SIG-M5 treated with dmso at 0.1 percent for 504 hours (cell line): ENCODE measurements at regions not wholly inside any gene's neighbourhood (a gene's known extent, or its start where the extent isn't known, plus 50 kb on each side); places are given as distances from the start of the nearest gene placed in this dataset.
"Not testable (repeated sequence)": the region's sequence is repeated elsewhere in the genome, so short reads cannot be mapped to it uniquely, and the experiment has no call there.

Experiments used
- DNase-seq: peaks from one replicate; lab custom pipeline; 2025; ENCODE audit not compliant: unreplicated experiment; lab: John Stamatoyannopoulos, UW

GRCh38 chr9:119941091-119941490, 571.9 kb upstream of the BRINP1 start:
- DNase-seq = no peak

- no peak for DNase-seq
These were observed 569.6 kb upstream of the BRINP1 start for GRCh38 chr9:119938871-119939270.

GRCh38 chr9:119934497-119934896, 565.3 kb upstream of the BRINP1 start:
- DNase-seq = no peak

GRCh38 chr9:119933191-119933590, 564.0 kb upstream of the BRINP1 start:
- no peak for DNase-seq

GRCh38 chr9:119924736-119925135, 555.5 kb upstream of the BRINP1 start:
- no peak for DNase-seq

DNA sequence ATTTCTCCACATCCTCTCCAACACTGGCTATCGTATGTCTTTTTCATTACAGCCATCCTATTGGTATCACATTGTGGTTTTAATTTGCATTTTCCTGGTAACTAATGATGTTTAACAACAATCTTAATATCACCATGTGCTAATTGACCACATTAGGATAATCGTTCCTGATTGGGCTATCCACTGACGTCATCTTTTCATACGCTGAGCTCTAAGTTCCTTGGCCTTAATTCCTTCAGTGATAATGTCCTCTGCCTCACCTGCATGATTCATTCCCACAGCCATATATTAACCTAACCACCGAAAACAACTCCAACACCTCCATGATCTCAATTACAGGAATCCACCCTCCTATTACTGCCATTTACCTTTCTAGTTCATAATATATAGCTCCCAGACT, 547.9 kb upstream of the BRINP1 start:
- DNase-seq = no peak

DNA sequence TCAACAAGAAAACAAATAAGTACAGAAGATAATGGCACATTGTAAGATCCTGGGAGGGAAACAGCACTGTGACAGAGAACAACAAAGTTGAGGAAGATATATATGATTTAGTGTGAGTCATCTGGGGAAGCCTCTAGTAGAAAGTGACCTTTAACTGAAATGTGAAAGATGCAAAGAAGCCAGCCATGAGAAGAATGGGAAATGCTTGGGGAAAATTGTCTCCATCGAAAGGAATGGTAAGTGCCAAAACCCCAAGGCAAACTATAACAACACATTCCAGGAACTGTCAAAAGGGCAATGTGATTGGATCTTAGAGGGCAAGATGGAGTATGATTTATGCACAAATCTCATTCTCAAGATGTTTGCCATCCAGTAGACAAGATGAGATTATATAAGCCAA, 537.8 kb upstream of the BRINP1 start:
- no peak for DNase-seq

- DNase-seq = no peak
These were observed 536.5 kb upstream of the BRINP1 start for GRCh38 chr9:119905724-119906123.

DNA sequence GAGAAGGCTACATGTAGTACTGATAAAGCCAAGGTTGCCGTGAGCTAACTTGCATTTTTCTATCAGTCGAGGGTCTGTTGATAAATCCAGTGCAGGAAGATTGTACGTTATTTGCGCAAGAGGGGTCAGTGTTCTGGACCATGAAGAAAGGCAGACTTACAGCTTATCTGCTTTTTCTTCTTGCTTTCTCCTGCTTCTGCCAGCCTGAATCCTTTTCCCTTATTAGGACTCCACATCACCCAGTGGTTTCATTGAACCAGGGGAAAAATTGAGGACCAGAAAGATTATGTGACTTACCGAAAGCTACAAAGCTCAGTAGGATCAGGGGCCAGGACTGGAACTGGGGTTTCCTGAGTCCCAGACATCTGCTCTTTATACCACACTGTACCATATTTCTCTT, 534.6 kb upstream of the BRINP1 start:
- DNase-seq = no peak

DNA sequence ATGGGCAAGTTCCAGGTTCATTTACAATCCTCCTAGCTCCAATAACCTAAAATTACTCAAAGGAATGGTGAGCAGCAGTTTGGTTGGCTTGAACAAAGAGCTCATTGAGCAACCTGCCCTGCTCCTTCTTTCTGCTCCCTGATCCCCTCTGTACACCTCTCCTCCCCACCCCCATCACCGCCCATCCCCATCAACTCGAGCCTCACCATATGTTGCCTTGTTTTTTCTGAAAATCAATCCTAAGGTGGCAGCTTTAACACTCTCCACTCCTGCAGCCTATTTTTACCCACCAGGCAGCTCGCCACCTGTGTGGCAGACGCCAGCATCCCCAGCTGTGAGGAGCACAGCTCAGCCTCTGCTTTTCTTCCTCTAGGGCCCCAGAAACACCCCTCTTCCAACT, 533.4 kb upstream of the BRINP1 start:
- DNase-seq = no peak

GRCh38 chr9:119898316-119898715, 529.1 kb upstream of the BRINP1 start:
- no peak for DNase-seq

DNA sequence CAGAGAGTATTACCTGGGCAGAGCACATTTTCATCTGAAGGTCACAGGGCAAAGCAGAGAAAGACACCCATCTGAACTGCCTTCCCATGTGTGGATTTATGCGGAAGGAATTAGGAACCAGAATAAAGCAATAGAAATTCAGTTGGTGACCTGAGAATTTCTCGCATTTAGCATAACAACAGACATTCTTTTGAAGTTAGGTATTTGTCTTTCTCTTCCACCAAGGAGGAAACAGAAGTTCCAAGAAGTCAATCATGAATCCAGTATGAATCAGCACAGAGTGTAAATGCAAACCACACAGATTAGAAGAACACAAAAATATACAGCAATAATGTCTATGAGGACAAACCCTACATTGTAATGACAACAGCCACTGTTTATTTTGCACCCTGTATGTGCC, 515.2 kb upstream of the BRINP1 start:
- DNase-seq = no peak

- no peak for DNase-seq
These were observed 512.7 kb upstream of the BRINP1 start for GRCh38 chr9:119881898-119882297.

DNA sequence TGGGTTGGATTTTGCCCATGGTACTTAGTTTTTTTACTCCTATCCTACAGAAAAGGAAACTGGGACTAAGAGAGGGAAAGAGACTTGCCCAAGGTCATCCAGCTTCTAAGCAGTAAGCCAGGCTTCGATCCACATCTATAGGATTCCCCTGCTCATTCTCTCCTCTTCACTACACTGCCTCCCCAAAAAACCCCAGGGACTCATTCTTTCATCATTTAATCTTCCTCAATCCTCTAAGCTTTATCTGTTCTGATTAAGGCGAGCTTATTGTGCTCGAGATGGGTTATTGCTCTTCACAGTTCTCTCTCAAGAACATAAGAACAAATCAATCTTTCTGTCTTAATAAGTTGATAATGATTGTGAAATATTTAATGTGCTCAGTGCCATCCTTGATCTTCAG, 511.1 kb upstream of the BRINP1 start:
- DNase-seq = no peak

- DNase-seq = no peak
These were observed 508.1 kb upstream of the BRINP1 start for GRCh38 chr9:119877306-119877705.

DNA sequence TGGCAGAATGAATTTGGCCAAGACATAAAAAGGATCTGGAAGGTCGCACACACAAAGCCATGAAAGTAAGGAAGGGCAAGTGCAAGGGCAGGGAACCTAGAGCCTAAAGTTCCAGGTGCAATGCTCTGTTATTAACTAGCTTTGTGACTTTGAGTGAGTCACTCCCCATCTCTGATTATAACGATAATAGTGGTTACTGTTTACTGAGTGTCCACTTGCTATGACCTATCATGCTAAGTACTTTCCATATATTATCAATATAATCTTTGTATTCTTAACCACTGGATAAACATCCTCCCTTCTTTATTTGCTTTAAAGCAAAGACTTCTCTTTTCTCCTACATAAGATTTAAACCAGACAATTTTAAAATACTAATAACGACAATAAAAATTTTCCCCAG, 504.6 kb upstream of the BRINP1 start:
- no peak for DNase-seq

DNA sequence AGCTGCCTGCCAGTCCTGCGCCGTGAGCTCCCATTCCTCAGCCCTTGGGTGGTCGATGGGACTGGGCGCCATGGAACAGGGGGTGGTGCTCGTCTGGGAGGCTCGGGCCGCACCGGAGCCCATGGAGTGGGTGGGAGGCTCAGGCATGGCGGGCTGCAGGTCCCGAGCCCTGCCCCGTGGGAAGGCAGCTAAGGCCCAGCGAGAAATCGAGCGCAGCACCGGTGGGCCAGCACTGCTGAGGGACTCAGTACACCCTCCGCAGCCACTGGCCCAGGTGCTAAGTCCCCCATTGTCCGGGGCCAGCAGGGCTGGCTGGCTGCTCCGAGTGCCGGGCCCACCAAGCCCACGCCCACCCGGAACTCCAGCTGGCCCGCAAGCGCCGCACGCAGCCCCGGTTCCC, 501.0 kb upstream of the BRINP1 start:
- not testable (repeated sequence) for DNase-seq

- no peak for DNase-seq
These were observed 499.5 kb upstream of the BRINP1 start for GRCh38 chr9:119868694-119869093.

GRCh38 chr9:119861842-119862241, 492.6 kb upstream of the BRINP1 start:
- DNase-seq = no peak

DNA sequence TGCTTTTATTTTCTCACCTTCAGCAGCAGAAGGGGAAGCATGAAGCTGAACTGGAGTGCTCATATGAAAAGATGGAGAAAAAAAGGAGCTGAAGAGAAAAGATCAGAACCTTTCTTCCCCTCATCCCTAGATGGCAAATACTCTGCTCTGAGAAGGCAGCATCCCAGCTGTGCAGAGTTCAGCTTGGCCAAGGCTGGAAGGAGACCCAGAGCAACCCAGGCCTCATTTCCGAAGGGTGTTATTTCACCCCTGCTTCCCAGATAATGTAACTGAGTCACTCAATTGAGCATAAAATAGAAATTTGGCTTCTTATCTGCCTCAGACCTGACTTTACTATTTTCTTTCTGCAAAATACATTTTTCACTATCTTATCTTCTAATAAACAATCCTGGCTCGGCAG, 489.9 kb upstream of the BRINP1 start:
- DNase-seq = no peak

- no peak for DNase-seq
These were observed 483.9 kb upstream of the BRINP1 start for GRCh38 chr9:119853126-119853525.

DNA sequence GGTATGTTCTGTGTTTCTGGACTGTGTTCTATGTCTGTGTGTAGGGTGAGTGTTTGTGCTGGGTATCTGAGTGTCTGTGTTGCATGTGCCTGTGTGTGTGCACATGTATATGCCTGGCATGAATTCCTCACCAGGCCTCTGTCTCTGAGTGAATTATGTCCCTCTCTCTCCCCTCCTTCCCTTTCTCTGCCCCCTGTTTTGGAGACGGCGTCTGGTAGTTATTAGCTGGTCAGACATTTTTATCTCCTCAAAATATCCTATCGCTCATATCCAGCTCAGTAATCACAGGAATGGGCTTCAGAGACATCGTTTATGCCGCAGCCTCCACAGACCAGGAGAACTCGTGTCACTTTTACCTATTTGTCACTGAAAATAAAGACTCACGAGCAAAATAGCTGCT, 483.2 kb upstream of the BRINP1 start:
- DNase-seq = no peak

- no peak for DNase-seq
These were observed 475.2 kb upstream of the BRINP1 start for GRCh38 chr9:119844431-119844830.

DNA sequence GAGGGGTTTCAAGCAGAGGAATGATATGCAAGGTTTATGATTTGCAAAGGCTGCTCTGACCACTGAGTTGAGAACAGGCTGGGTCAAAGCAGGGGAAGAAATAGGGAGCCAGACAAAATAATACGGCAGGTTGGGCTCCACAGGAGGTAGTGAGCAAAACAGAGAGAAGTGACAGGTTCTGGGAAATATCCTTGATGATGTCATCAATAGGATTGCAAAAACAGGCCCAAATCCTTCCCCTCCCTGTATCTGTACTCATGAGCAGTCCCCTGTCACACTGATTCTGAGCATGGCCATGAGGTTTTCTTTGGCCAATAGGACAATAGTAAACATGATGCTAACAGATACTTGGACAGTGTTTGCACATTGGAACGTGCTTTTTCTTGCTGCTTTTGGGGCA, 471.8 kb upstream of the BRINP1 start:
- no peak for DNase-seq
